ENCODE measurements at regions not wholly inside any gene's neighbourhood (a gene's known extent, or its start where the extent isn't known, plus 50 kb on each side); places are given as distances from the start of the nearest gene placed in this dataset.

- DNase-seq (ENCODE audit: low spot score), result no peak
- Mint-ChIP-seq H3K36me3 (ENCODE audit: low read depth) (peaks cover 23% of the 10 kb centered on the region), H3K4me1 (ENCODE audit: low read depth) (peaks cover 17% of the 10 kb centered on the region), H3K27ac (ENCODE audit: unreplicated experiment) (peak overlapping the region; percentile 49), H3K27me3 (ENCODE audit: low read depth) (no peaks in the 10 kb centered on the region), H3K4me3 (ENCODE audit: unreplicated experiment) (no peak overlapping the region), H3K9me3 (ENCODE audit: low read depth) (peaks cover 39% of the 10 kb centered on the region)
- TF ChIP-seq CTCF (IDR thresholded peaks at IDR 0.05), result no peak
Measured at GRCh38 chr18:43719267-43719795, 442.0 kb upstream of the SYT4 start.

- H3K4me3 Mint-ChIP-seq (ENCODE audit: unreplicated experiment), result peak overlapping the region; percentile 1
- no peak for TF ChIP-seq CTCF (IDR thresholded peaks at IDR 0.05)
- H3K27ac Mint-ChIP-seq (ENCODE audit: unreplicated experiment), result peak overlapping the region; percentile 68
- no peaks in the 10 kb centered on the region for H3K27me3 Mint-ChIP-seq (ENCODE audit: low read depth)
- DNase-seq (ENCODE audit: low spot score), result no peak
- H3K9me3 Mint-ChIP-seq (ENCODE audit: low read depth), result peaks cover 42% of the 10 kb centered on the region
- peaks cover 23% of the 10 kb centered on the region for H3K36me3 Mint-ChIP-seq (ENCODE audit: low read depth)
- H3K4me1 Mint-ChIP-seq (ENCODE audit: low read depth), result peaks cover 17% of the 10 kb centered on the region
Measured at GRCh38 chr18:43720041-43720440, 442.8 kb upstream of the SYT4 start.

- H3K36me3 Mint-ChIP-seq (ENCODE audit: low read depth), result peaks cover 3% of the 10 kb centered on the region
- no peak for DNase-seq (ENCODE audit: low spot score)
- H3K27me3 Mint-ChIP-seq (ENCODE audit: low read depth), result no peaks in the 10 kb centered on the region
- H3K9me3 Mint-ChIP-seq (ENCODE audit: low read depth), result peaks cover 13% of the 10 kb centered on the region
- TF ChIP-seq CTCF (IDR thresholded peaks at IDR 0.05), result no peak
- no peaks in the 10 kb centered on the region for H3K4me1 Mint-ChIP-seq (ENCODE audit: low read depth)
- H3K27ac Mint-ChIP-seq (ENCODE audit: unreplicated experiment), result no peak overlapping the region
- H3K4me3 Mint-ChIP-seq (ENCODE audit: unreplicated experiment), result no peak overlapping the region
Measured at GRCh38 chr18:43735570-43735969, 458.3 kb upstream of the SYT4 start.

- H3K9me3 Mint-ChIP-seq (ENCODE audit: low read depth), result peaks cover 18% of the 10 kb centered on the region
- H3K27me3 Mint-ChIP-seq (ENCODE audit: low read depth), result no peaks in the 10 kb centered on the region
- no peak for TF ChIP-seq CTCF (IDR thresholded peaks at IDR 0.05)
- peaks cover 18% of the 10 kb centered on the region for H3K4me1 Mint-ChIP-seq (ENCODE audit: low read depth)
- DNase-seq (ENCODE audit: low spot score), result no peak
- H3K36me3 Mint-ChIP-seq (ENCODE audit: low read depth), result peaks cover 4% of the 10 kb centered on the region
- H3K27ac Mint-ChIP-seq (ENCODE audit: unreplicated experiment), result no peak overlapping the region
- no peak overlapping the region for H3K4me3 Mint-ChIP-seq (ENCODE audit: unreplicated experiment)
Measured at GRCh38 chr18:43744960-43745745, 467.9 kb upstream of the SYT4 start.

GRCh38 chr18:43751203-43751602 is 473.9 kb upstream of the SYT4 start:
- peaks cover 5% of the 10 kb centered on the region for H3K36me3 Mint-ChIP-seq (ENCODE audit: low read depth)
- DNase-seq (ENCODE audit: low spot score), result no peak
- no peak for TF ChIP-seq CTCF (IDR thresholded peaks at IDR 0.05)
- no peaks in the 10 kb centered on the region for H3K27me3 Mint-ChIP-seq (ENCODE audit: low read depth)
- peaks cover 7% of the 10 kb centered on the region for H3K4me1 Mint-ChIP-seq (ENCODE audit: low read depth)
- H3K27ac Mint-ChIP-seq (ENCODE audit: unreplicated experiment), result peak overlapping the region; percentile 34
- H3K9me3 Mint-ChIP-seq (ENCODE audit: low read depth), result peaks cover 27% of the 10 kb centered on the region
- no peak overlapping the region for H3K4me3 Mint-ChIP-seq (ENCODE audit: unreplicated experiment)

All from chondrocyte (in vitro differentiated cells).